K562 (cell line): ENCODE measurements at regions not wholly inside any gene's neighbourhood (a gene's known extent, or its start where the extent isn't known, plus 50 kb on each side); places are given as distances from the start of the nearest gene placed in this dataset.

Source experiments
- ATAC-seq: fragments of 200-7000 bp; cut with Tn5 transposase; 3 replicates; pipeline ENCODE4 v1.9.1; 2020; ENCODE audit warnings: moderate library complexity
- BruUV-seq: library from RNA; stranded (reverse); fragments of 400-500 nt; replicated peaks from 2 replicates; lab custom pipeline; 2021; lab: Mats Ljungman, UMichigan
- CTCF ChIA-PET: fragments of 300-600 bp; formaldehyde crosslinking; extraction: SDS; loops from one replicate; lab custom pipeline; 2021; ENCODE audit warnings: low intra/inter-chr PET ratio; lab: Yijun Ruan, JAX
- POLR2A ChIA-PET: fragments of 300-600, 350-650 bp; sonication (Branson Sonifier 250); formaldehyde crosslinking; extraction: SDS; loops from one replicate; lab custom pipeline; 2021; ENCODE audit warnings: antibody characterized with exemption, inconsistent platforms; lab: Yijun Ruan, JAX
- DNase-seq, 4 experiments: peaks; one replicate each; pipeline versions ENCODE4 v3.0.0 to v3.0.0-alpha.2; 2011 to 2018; ENCODE audit warnings: low spot score in 3 of 4, mixed read lengths in 3 of 4; ENCODE audit errors: extremely low read depth in 1 of 4
- FAIRE-seq: peaks from 2 replicates; lab custom pipeline; 2011; peaks lifted over from hg19 to GRCh38; lab: Jason Lieb, UNC
- H2AFZ ChIP-seq: 2 replicates; pipeline ENCODE4 v1.6.0; 2011; ENCODE audit warnings: low read depth, low read length, control low read depth, inconsistent platforms
- H3K27ac ChIP-seq: fragments of 200-600 bp; 3 replicates; pipeline ENCODE4 v1.8.0; 2011; ENCODE audit warnings: low read depth, mild to moderate bottlenecking, control low read depth, inconsistent platforms, low read length, moderate library complexity, mixed read lengths; ENCODE audit errors: extremely low read depth
- H3K27me3 ChIP-seq, 2 experiments: fragments of 300-600 bp in 1 of 2; 2 replicates in 1 of 2; 3 replicates in 1 of 2; pipeline versions ENCODE4 v1.6.0 to v1.8.0; 2011; ENCODE audit warnings: inconsistent platforms in 2 of 2, low read length in 2 of 2, mild to moderate bottlenecking in 1 of 2, mixed read lengths in 1 of 2, moderate library complexity in 1 of 2; ENCODE audit not compliant: control insufficient read depth in 2 of 2, insufficient read depth in 2 of 2
- H3K36me3 ChIP-seq: fragments of 300-600 bp; 3 replicates; pipeline ENCODE4 v1.8.0; 2011; ENCODE audit warnings: mild to moderate bottlenecking, low read length, inconsistent platforms; ENCODE audit not compliant: control insufficient read depth, insufficient read depth
- H3K4me1 ChIP-seq, 2 experiments: fragments of 200-600 bp in 1 of 2; replicated peaks in 1 of 2; 2 replicates in 1 of 2; 3 replicates in 1 of 2; pipeline versions ENCODE4 v1.5.1 to v1.8.0; 2011; ENCODE audit warnings: inconsistent platforms in 2 of 2, low read length in 2 of 2, mild to moderate bottlenecking in 1 of 2, mixed read lengths in 1 of 2, moderate library complexity in 1 of 2; ENCODE audit not compliant: control insufficient read depth in 2 of 2, insufficient read depth in 2 of 2
- H3K4me2 ChIP-seq: 2 replicates; pipeline ENCODE4 v1.6.1; 2011; ENCODE audit warnings: low read length, control low read depth, inconsistent platforms, mixed read lengths; ENCODE audit not compliant: insufficient read depth
- H3K4me3 ChIP-seq: fragments of 200-600 bp; sonication (generic), shearing (Covaris generic); 2 replicates; pipeline ENCODE4 v1.5.1; 2016; ENCODE audit warnings: control low read depth, inconsistent platforms
- H3K79me2 ChIP-seq: fragments of 200-600 bp; 3 replicates; pipeline ENCODE4 v1.8.0; 2011; ENCODE audit warnings: low read length, inconsistent platforms; ENCODE audit not compliant: control insufficient read depth, insufficient read depth
- H3K9ac ChIP-seq, 2 experiments: 2 replicates each; pipeline versions ENCODE4 v1.6.0 to v1.6.1; 2011; ENCODE audit warnings: low read depth in 2 of 2, low read length in 2 of 2, control low read depth in 1 of 2, inconsistent platforms in 1 of 2, mild to moderate bottlenecking in 1 of 2, mixed read lengths in 1 of 2; ENCODE audit not compliant: insufficient read depth in 1 of 2
- H3K9me1 ChIP-seq: one replicate; pipeline ENCODE4 v1.6.0; 2011; ENCODE audit warnings: inconsistent platforms, mild to moderate bottlenecking, low read length, moderate library complexity; ENCODE audit not compliant: control insufficient read depth, insufficient read depth
- H3K9me3 ChIP-seq: replicated peaks from 2 replicates; pipeline ENCODE4 v1.5.1; 2011; ENCODE audit warnings: low read depth, low read length, inconsistent platforms; ENCODE audit not compliant: control insufficient read depth, insufficient read depth
- H4K20me1 ChIP-seq: replicated peaks from 2 replicates; pipeline ENCODE4 v1.6.1; 2011; ENCODE audit warnings: low read length, inconsistent platforms, mixed read lengths; ENCODE audit not compliant: control insufficient read depth, insufficient read depth
- PRPF4 ChIP-seq: fragments of 200-400 bp; formaldehyde crosslinking; IDR thresholded peaks from one replicate; pipeline ENCODE4 v1.6.1; 2017; ENCODE audit warnings: low read length, low read depth, mild to moderate bottlenecking; ENCODE audit not compliant: insufficient read depth, poor library complexity, severe bottlenecking
- PTRF ChIP-seq: fragments of 450-650 bp; IDR thresholded peaks from 2 replicates; pipeline ENCODE4 v1.6.1; 2016; ENCODE audit warnings: mild to moderate bottlenecking, missing genetic modification characterization, missing compliant biosample characterization
- RBBP5 ChIP-seq: fragments of 200-600 bp; sonication (generic); IDR thresholded peaks from 2 replicates; pipeline ENCODE4 v1.6.1; 2012; ENCODE audit warnings: borderline replicate concordance, mild to moderate bottlenecking, low read length, control low read depth, inconsistent platforms; ENCODE audit not compliant: insufficient read depth, poor library complexity, severe bottlenecking
- RBM14 ChIP-seq: fragments of 200-400 bp; formaldehyde crosslinking; IDR thresholded peaks from 2 replicates; pipeline ENCODE4 v1.6.1; 2018; ENCODE audit warnings: low read depth, mild to moderate bottlenecking, low read length, moderate library complexity, borderline replicate concordance; ENCODE audit not compliant: insufficient read depth
- STAT5B ChIP-seq: fragments of 250-450 bp; sonication (Bioruptor Pico); IDR thresholded peaks from 2 replicates; pipeline ENCODE4 v1.8.0; 2021; ENCODE audit warnings: mild to moderate bottlenecking, inconsistent platforms
- WGBS: fragments of 100-300 bp; shearing (Covaris generic); methylation state at CpG from one replicate; pipeline ENCODE4 v1.1.6; 2016; ENCODE audit warnings: low coverage, mixed read lengths; ENCODE audit not compliant: insufficient coverage; ENCODE audit errors: missing lambda C conversion rate; 5-methylcytosine and 5-hydroxymethylcytosine counted together
- in situ Hi-C: fragments of 300-500 bp; cut with MboI; formaldehyde crosslinking; loops from 4 replicates; pipeline ENCODE4 v1.15.0; 2018; ENCODE audit warnings: inconsistent platforms, mixed read lengths
- intact Hi-C: fragments of 100-400 bp; cut with micrococcal nuclease; formaldehyde crosslinking; loops from 2 replicates; pipeline ENCODE4 v1.14.2; 2022
- TF ChIP-seq, protein P1 (sequence below), 2 experiments: fragments of 450-650 bp; IDR thresholded peaks; 2 replicates each; pipeline ENCODE4 v1.6.1; 2016; ENCODE audit warnings: mild to moderate bottlenecking in 2 of 2, borderline replicate concordance in 1 of 2, low read depth in 1 of 2, moderate library complexity in 1 of 2

DNA sequence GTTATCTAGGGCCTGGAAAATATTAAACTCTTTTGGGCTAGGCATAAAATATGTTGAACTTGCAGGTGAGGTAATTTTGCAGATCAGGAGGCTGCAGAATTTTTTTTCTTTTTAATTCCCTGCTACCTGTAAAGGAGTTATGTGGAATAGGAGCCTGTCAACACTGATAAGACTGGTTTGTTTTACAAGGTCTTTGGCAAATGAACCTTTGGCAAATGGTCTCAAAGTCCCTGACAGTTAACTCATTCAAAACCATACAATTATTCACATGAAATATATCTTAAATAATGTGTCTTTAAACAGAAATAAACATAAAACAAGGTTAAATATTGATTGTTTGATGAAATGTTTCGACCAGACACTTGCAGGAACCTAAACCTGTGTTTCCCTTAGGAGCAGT is 340.2 kb downstream of the GASK1B start:
- Histone ChIP-seq H3K9me1 (no peaks in the 10 kb centered on the region), H3K4me1 (no peaks in the 10 kb centered on the region), H3K9ac (no peak overlapping the region), H3K27me3 (no peaks in the 10 kb centered on the region), H3K4me3 (no peak overlapping the region), H2AFZ (no peak overlapping the region), H3K27ac (no peak overlapping the region), H3K4me2 (no peak overlapping the region)
- BruUV-seq = no TSS peak
- in situ Hi-C loops = no loop called here
- no peak for FAIRE-seq
- no peak for ATAC-seq
- intact Hi-C loops = no loop called here
- TF ChIP-seq PTRF (tag) = no peak
- TF ChIP-seq, all 486 proteins: peak for 0
- POLR2A ChIA-PET = no interaction called here
- CTCF ChIA-PET = no interaction called here
- H4K20me1 ChIP-seq = no peaks in the 10 kb centered on the region
- no peaks in the 10 kb centered on the region for H3K9me3 ChIP-seq
- no peaks in the 10 kb centered on the region for H3K36me3 ChIP-seq
- H3K79me2 ChIP-seq = no peaks in the 10 kb centered on the region
- no peak for DNase-seq
- 0% methylated on average over 1 of the region's 1 CpG for WGBS

DNA sequence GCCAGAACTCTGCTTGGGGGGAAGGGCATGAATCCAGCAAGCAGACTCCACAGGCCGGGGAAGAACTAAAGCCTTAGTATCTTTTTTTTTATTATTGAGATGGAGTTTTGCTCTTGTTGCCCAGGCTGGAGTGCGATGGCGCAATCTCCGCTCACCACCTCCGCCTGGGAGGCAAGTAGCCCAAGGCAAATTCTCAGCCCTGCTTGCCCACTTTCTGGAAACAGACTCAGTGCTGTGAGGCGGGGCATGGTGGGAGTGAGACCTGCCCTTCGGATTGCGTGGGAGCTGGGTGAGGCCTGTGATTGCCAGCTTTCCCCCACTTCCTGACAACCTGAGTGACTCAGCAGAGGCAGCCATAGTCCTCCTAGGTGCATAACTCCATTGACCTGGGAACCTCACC is 348.8 kb downstream of the GASK1B start:
- intact Hi-C loops = no loop called here
- CTCF ChIA-PET = no interaction called here
- TF ChIP-seq PRPF4 = no peak
- no peak for TF ChIP-seq RBBP5
- TF ChIP-seq, protein P1, sequence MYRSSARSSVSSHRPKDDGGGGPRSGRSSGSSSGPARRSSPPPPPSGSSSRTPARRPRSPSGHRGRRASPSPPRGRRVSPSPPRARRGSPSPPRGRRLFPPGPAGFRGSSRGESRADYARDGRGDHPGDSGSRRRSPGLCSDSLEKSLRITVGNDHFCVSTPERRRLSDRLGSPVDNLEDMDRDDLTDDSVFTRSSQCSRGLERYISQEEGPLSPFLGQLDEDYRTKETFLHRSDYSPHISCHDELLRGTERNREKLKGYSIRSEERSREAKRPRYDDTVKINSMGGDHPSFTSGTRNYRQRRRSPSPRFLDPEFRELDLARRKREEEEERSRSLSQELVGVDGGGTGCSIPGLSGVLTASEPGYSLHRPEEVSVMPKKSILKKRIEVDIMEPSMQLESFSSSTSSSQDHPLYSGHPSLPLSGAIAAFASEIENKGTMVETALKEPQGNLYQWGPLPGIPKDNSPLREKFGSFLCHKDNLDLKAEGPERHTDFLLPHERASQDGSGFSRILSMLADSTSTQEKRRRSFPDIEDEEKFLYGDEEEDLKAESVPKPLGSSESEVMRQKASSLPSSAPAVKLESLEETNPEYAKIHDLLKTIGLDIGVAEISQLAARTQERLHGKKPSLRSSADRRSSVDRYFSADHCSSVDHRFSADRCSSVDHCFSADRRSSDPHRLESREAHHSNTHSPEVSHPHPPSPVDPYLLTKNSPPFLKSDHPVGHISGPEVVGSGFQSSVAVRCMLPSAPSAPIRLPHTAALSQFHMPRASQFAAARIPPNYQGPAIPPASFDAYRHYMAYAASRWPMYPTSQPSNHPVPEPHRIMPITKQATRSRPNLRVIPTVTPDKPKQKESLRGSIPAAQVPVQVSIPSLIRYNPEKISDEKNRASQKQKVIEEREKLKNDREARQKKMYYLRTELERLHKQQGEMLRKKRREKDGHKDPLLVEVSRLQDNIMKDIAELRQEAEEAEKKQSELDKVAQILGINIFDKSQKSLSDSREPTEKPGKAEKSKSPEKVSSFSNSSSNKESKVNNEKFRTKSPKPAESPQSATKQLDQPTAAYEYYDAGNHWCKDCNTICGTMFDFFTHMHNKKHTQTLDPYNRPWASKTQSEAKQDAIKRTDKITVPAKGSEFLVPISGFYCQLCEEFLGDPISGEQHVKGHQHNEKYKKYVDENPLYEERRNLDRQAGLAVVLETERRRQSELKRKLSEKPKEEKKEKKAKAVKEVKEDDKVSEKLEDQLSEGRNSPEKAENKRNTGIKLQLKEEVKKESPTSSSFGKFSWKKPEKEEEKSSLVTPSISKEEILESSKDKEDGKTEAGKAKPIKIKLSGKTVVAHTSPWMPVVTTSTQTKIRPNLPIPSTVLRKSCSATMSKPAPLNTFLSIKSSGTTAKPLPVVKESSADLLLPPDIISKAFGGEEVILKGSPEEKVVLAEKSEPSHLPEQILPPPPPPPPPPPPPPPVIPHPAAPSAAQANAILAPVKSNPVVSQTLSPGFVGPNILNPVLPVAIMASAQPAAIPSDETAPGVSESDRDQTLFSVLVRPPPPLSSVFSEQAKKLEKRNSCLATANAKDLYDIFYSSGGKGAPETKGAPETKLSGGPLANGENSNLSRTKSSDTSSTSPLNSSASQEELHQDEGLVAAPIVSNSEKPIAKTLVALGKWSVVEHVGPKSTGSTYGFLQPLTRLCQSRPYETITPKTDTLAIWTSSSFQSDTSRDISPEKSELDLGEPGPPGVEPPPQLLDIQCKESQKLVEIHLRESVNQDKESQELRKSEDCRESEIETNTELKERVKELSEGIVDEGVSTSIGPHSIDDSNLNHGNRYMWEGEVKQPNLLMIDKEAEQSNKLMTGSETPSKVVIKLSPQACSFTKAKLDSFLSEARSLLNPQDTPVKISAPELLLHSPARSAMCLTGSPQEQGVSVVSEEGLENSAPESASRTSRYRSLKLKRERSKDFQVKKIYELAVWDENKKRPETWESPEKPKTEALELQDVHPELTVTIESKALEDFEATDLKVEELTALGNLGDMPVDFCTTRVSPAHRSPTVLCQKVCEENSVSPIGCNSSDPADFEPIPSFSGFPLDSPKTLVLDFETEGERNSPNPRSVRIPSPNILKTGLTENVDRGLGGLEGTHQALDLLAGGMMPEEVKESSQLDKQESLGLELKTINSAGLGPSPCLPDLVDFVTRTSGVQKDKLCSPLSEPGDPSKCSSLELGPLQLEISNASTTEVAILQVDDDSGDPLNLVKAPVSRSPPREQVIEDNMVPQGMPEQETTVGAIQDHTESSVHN (IDR thresholded peaks at IDR 0.05; ENCODE audit: borderline replicate concordance in 1 of 2, low read depth in 1 of 2) = no peak
- no peak for TF ChIP-seq STAT5B (CRISPR knock-in tag)
- TF ChIP-seq RBM14 = no peak

More for the DNA sequence above, 348.8 kb downstream of the GASK1B start:
- H3K4me3 ChIP-seq = no peak overlapping the region
- no peaks in the 10 kb centered on the region for H3K79me2 ChIP-seq
- BruUV-seq = no TSS peak
- no peak for DNase-seq
- no peak for ATAC-seq
- no peaks in the 10 kb centered on the region for H3K9me3 ChIP-seq
- H3K9me1 ChIP-seq = no peaks in the 10 kb centered on the region
- H3K36me3 ChIP-seq = no peaks in the 10 kb centered on the region
- no peaks in the 10 kb centered on the region for H3K4me1 ChIP-seq
- no peak overlapping the region for H3K27ac ChIP-seq
- no peak overlapping the region for H2AFZ ChIP-seq
- no peaks in the 10 kb centered on the region for H4K20me1 ChIP-seq
- FAIRE-seq = no peak
- in situ Hi-C loops = no loop called here
- H3K9ac ChIP-seq = no peak overlapping the region
- POLR2A ChIA-PET = no interaction called here
- H3K4me2 ChIP-seq = no peak overlapping the region
- H3K27me3 ChIP-seq = no peaks in the 10 kb centered on the region
- WGBS = 0% methylated on average over 8 of the region's 8 CpGs
